ENCODE measurements at regions not wholly inside any gene's neighbourhood (a gene's known extent, or its start where the extent isn't known, plus 50 kb on each side); places are given as distances from the start of the nearest gene placed in this dataset.

GRCh38 chr2:78175645-78176044 lies 653.5 kb upstream of the LRRTM4 start:
- Histone ChIP-seq H3K4me1 (ENCODE audit: control insufficient read depth in 1 of 2, insufficient read depth in 2 of 2, low read length in 2 of 2) (no peaks in the 10 kb centered on the region), H2AFZ (ENCODE audit: insufficient read depth, low read depth, low read length, poor library complexity, severe bottlenecking) (no peak overlapping the region), H3K9me3 (replicated peaks in 1 of 2; ENCODE audit: control insufficient read depth in 1 of 2, insufficient read depth in 1 of 2, low read length in 2 of 2) (no peaks in the 10 kb centered on the region), H3K27me3 (ENCODE audit: control insufficient read depth in 2 of 2, insufficient read depth in 2 of 2, low read length in 2 of 2) (no peaks in the 10 kb centered on the region), H3K79me2 (ENCODE audit: insufficient read depth, low read length) (no peaks in the 10 kb centered on the region), H4K20me1 (ENCODE audit: insufficient read depth, low read length) (no peaks in the 10 kb centered on the region), H3K36me3 (replicated peaks in 1 of 2; ENCODE audit: control insufficient read depth in 1 of 2, insufficient read depth in 2 of 2, low read length in 2 of 2) (no peaks in the 10 kb centered on the region), H3K4me3 (replicated peaks in 1 of 3; ENCODE audit: low read depth in 2 of 3, low read length in 3 of 3) (no peak overlapping the region), H3K27ac (ENCODE audit: low read depth in 1 of 2, low read length in 2 of 2) (no peak overlapping the region), H3K9ac (ENCODE audit: insufficient read depth, low read length, poor library complexity, severe bottlenecking) (no peak overlapping the region), H3K4me2 (replicated peaks; ENCODE audit: extremely low read depth, low read length, poor library complexity, severe bottlenecking) (no peak overlapping the region)
- Mint-ChIP-seq H3K4me1 (no peaks in the 10 kb centered on the region), H3K9me3 (peaks cover 0 to 3% (median 0%) of the 10 kb centered on the region in 7 donors), H3K4me3 (no peak overlapping the region), H3K27ac (no peak overlapping the region), H3K27me3 (ENCODE audit: low read depth in 3 of 3) (no peaks in the 10 kb centered on the region), H3K36me3 (no peaks in the 10 kb centered on the region)
- DNase-seq = no peak
- no peak for TF ChIP-seq CTCF (IDR thresholded peaks at IDR 0.05)
- intact Hi-C loops (cut with micrococcal nuclease) = no loop called here
- no CpG with 5 or more reads among the region's 2 CpGs for WGBS (ENCODE audit: insufficient coverage)

- Mint-ChIP-seq H3K27me3 (ENCODE audit: low read depth in 3 of 3) (no peaks in the 10 kb centered on the region), H3K4me1 (no peaks in the 10 kb centered on the region), H3K36me3 (no peaks in the 10 kb centered on the region), H3K27ac (no peak overlapping the region), H3K4me3 (no peak overlapping the region), H3K9me3 (peaks cover 0 to 4% (median 2%) of the 10 kb centered on the region in 7 donors)
- Histone ChIP-seq H3K27ac (ENCODE audit: low read depth in 1 of 2, low read length in 2 of 2) (no peak overlapping the region), H3K79me2 (ENCODE audit: insufficient read depth, low read length) (no peaks in the 10 kb centered on the region), H3K4me1 (ENCODE audit: control insufficient read depth in 1 of 2, insufficient read depth in 2 of 2, low read length in 2 of 2) (no peaks in the 10 kb centered on the region), H3K27me3 (ENCODE audit: control insufficient read depth in 2 of 2, insufficient read depth in 2 of 2, low read length in 2 of 2) (no peaks in the 10 kb centered on the region), H2AFZ (ENCODE audit: insufficient read depth, low read depth, low read length, poor library complexity, severe bottlenecking) (no peak overlapping the region), H3K4me2 (replicated peaks; ENCODE audit: extremely low read depth, low read length, poor library complexity, severe bottlenecking) (no peak overlapping the region), H3K36me3 (replicated peaks in 1 of 2; ENCODE audit: control insufficient read depth in 1 of 2, insufficient read depth in 2 of 2, low read length in 2 of 2) (no peaks in the 10 kb centered on the region), H3K9me3 (replicated peaks in 1 of 2; ENCODE audit: control insufficient read depth in 1 of 2, insufficient read depth in 1 of 2, low read length in 2 of 2) (no peaks in the 10 kb centered on the region), H3K4me3 (replicated peaks in 1 of 3; ENCODE audit: low read depth in 2 of 3, low read length in 3 of 3) (no peak overlapping the region), H3K9ac (ENCODE audit: insufficient read depth, low read length, poor library complexity, severe bottlenecking) (no peak overlapping the region), H4K20me1 (ENCODE audit: insufficient read depth, low read length) (no peaks in the 10 kb centered on the region)
- intact Hi-C loops (cut with micrococcal nuclease) = no loop called here
- 75% methylated on average over 1 of the region's 2 CpGs for WGBS (ENCODE audit: insufficient coverage)
- no peak for TF ChIP-seq CTCF (IDR thresholded peaks at IDR 0.05)
- DNase-seq = no peak
Observed at GRCh38 chr2:78201064-78201575, 678.9 kb upstream of the LRRTM4 start.

Data from CD14-positive monocyte (primary cell).